ENCODE measurements at regions not wholly inside any gene's neighbourhood (a gene's known extent, or its start where the extent isn't known, plus 50 kb on each side); places are given as distances from the start of the nearest gene placed in this dataset.

- peak in 1 of 2 donors; percentile 17 for DNase-seq
Measured at GRCh38 chr2:237171396-237171795, 85.7 kb downstream of the COPS8 start.

GRCh38 chr2:237171881-237172280, 86.2 kb downstream of the COPS8 start:
- no peak for DNase-seq

DNA sequence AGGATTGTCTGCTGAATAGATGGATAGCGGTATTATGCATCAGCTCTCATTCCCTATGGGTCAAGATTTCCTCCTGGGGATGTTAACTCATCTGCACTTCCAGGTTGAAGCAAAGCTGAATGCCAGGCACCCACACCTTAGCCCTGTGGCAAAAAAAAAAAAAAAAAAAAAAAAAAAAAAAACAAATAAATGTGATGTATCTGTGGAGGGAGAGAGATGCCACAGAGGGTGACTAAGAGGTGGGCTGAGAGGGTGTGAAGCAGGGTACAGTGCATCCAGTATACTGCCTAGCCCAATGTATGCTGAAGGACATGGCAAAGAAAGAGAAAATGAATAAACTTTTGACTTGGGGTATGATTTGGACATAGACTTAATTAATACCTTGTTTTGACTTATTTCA, 91.4 kb downstream of the COPS8 start:
- DNase-seq, result no peak

DNA sequence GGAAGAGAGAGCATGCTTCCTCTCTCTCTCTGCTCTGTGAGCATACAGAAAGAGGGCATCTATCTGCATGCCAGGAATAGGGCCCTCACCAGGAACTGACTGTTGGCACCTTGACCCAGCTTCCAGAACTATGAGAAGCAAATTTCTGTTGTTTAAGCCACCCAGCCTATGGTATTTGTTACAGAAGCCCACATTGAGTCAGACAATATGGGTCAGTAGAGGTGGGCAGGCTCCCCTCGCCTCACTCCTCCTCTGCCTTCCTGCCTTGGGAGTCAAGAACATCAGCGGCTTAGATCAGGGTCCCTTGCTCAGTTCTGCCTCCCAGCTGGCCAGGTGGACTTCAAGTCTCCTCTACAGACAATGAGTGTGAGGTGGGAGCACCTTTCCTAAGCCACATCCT, 92.3 kb downstream of the COPS8 start:
- DNase-seq, result no peak

- DNase-seq, result no peak
Measured at GRCh38 chr2:237178396-237178795, 92.7 kb downstream of the COPS8 start.

GRCh38 chr2:237179161-237179560, 93.5 kb downstream of the COPS8 start:
- no peak for DNase-seq

DNA sequence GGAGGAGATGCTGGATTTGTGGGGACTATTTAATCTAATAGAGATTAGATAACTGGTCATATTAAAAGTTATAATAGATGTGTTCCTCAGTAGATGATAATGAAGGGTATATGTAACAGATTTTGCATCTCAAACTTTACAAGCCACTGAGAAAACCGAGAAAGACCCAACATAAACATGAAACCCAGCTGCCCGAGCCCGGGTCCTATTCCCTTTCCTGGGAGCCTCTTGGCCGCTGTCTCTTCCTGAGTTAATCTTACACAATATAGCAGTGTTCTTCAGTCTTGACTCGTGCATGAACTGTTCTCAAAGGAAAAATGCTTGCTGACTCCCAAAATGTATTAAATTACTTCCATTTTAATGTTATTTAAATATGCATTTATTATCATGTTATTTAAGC, 94.5 kb downstream of the COPS8 start:
- DNase-seq, result no peak

DNA sequence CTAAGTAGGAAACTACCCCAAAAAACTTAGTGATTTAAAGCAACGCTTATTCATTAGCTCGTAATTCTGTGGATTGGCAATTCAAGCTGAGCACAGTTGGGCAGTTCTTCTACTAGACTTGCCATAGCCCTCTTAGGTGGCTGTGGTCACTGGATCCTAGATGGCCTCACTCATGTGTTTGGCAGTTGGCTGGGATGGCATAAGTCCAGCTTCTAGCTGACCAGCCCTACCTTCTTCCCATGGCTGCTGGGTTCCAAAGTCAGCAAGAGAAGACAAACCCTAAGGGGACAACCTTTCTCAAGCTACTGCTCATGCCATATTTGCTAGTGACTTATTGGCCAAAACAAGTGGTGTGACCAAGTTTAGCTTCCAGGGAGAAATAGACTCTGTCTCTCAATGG, 95.3 kb downstream of the COPS8 start:
- no peak for DNase-seq

DNA sequence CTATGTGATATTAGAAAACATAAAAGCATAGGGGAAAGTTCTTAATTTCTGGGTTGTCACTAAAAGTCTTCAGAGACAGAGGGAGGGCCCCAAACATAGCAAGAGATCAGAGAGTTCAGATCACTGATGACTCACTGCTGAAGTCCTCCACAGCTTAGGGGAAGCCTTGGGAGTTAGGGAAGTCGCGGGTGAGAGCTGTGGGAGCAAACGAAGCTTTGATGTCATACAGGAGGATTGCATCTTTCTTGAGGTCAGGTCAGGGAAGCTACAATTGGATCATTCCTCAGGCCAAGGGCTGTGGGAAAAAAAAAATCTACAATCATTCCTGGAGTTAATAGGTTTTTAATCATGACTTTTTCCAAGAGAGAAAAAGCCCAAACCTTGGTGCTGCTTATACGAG, 96.2 kb downstream of the COPS8 start:
- peak; percentile 64 to 79 for DNase-seq

DNA sequence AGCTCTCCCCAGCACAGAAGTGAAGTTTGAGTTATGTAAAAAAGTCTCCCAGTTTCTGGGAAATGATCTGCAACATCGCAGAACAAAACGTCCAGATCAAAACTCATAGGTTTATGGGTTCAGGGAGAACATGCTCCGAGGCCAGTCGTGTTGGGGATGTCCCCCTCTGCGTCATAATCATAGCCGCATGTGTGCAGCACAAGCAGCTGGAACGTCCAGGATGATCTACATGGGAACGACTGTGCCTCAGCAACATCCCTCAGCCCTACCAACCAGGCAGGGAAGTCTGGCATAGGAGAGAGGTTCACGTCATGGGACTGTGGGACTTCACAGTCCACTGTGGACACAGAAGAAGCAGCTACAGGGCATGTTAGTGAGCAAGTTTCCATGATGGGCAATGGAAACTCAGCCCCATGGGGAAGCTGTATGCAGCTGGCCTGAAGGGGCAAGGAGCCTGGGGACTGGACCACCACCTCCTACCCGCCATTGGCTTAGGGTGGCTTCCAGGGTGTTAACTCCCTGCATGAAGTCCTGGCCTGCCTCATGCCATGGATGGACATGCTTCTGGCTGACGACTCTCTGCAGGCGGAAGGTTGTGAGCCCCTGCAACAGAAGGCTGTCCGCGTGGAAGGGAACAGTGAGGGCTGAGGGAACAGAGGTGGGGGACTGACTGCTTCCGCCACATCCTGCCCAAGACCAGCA, 96.9 kb downstream of the COPS8 start:
- DNase-seq, result no peak

- no peak for DNase-seq
Measured at GRCh38 chr2:237184192-237184918, 98.7 kb downstream of the COPS8 start.

DNA sequence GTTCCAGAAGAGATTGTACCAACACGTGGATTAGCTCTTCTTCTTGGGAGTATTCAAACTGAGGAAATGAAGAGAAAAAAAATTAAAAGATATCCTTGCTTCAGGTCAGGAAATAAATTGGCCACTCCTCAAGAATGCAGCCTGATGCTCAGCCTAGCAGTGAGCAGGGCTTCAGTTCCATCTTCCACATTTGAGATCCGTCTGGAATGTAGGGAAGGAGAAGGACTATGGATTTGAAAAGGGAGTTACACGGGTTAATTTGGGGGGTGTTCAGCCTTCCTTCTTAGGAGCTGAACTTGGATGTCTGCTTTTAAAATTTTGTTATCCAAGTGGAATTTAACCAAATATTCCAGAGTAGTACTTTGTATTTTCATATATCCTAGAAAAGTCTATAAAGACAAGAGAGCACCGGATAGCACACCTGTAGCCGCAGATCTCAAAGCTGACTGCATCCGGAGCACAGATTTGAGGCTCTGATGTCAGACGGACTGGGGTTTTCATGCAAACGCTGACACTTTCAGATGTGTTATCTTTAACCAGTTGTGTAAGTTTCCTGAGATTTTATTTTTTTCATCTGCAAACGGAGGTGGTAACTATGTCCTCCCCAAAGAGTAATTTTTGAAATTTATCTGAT, 99.3 kb downstream of the COPS8 start:
- no peak for DNase-seq

DNA sequence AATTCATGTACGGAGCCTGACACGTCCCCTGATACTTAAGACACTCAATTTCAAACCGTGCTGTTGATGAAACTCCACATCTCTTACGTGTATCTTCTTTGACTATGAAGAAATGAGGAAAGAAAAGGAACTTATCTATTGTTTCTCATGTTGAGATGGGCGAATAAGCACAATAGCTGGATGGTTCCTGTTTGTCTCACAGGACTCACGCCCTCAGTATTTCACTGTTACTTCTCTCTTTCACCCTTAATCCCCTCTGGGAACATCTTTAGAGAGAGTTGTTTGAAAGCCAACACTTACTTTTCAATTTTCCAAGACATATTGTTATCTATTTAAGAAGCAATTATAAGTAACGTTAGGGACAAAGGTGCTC, 99.8 kb downstream of the COPS8 start:
- peak; percentile 40 to 68 for DNase-seq

GRCh38 chr2:237189799-237190198, 104.1 kb downstream of the COPS8 start:
- no peak for DNase-seq

GRCh38 chr2:237190966-237191713, 105.5 kb downstream of the COPS8 start:
- peak in 1 of 2 donors; percentile 39 for DNase-seq

GRCh38 chr2:237191714-237192081, 106.0 kb downstream of the COPS8 start:
- peak; percentile 51 to 73 for DNase-seq

DNA sequence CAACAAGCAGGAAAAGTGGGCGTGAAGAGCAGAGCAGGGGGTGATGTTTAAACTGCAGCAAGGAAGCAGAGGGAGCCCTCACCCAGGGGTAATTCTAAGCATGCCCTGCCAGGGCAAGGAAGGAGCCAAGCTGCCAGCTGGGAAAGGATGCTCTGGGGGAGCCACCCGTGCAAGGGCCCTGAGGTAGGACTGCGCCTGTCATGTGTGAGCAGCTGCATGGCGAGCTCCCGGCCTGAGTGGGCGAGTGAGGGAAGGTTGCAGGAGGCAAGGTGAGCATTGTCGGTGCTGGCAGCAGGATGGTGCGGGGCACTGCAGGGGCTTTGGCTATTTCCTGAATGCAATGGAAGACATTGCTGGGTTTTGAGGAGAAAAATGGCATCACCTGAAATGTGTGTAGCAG, 107.2 kb downstream of the COPS8 start:
- no peak for DNase-seq

DNA sequence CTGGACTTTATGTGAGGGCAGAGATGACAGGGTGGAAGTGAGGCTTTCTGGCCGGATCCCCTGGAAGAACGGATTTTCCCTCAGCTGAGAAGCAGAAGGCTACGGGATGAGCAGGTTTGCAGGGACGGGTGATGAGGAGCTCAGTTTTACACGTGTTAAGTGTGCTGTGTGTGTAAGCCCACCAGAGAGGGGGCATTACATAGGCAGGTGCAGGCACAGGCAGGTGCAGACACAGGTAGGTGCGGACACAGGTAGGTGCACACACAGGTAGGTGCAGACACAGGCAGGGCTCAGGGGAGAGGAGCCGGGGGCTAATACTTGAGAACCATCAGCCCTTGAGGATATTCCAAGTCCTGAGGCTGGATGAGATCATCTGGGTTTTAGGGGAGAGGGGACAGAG, 107.7 kb downstream of the COPS8 start:
- no peak for DNase-seq

DNA sequence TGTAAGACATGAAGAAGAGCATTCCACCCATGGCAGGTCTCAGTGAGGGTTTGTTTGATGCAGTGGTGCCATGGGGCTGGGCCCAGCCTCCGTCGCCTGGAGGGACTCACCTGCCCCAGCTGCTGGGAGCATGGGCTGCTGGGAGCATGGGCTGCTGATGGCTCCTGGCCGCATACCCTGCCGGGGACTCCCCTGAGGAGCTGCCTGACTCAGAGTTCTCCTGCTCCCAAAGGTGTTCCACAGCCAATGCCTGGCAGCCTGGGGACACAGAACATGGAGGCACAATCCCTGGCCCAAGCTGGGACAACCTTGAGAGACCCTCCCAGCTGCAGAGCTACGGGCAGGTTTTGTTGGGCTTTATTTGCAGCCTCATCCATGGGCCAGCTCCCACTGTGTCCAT, 108.4 kb downstream of the COPS8 start:
- no peak for DNase-seq

DNA sequence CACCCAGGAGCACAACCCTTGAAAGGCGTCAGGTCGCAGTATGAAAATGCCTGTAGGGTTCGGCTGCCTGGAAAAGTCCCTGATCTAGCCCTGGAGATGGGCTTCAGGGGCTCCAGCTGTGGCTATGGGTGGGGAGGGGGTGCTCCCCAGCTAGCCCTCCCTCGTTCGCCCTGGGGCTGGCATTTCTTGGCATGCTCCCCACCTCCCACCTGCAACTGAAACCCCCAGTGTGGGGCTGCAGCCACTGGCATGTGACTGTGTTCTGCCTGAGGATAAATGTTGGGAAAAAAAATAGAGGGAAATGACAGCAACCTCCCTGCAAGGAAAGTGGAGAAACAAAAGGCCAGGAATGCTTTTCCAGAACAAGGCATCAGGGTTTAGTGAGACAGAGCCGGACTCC, 109.2 kb downstream of the COPS8 start:
- no peak for DNase-seq

DNA sequence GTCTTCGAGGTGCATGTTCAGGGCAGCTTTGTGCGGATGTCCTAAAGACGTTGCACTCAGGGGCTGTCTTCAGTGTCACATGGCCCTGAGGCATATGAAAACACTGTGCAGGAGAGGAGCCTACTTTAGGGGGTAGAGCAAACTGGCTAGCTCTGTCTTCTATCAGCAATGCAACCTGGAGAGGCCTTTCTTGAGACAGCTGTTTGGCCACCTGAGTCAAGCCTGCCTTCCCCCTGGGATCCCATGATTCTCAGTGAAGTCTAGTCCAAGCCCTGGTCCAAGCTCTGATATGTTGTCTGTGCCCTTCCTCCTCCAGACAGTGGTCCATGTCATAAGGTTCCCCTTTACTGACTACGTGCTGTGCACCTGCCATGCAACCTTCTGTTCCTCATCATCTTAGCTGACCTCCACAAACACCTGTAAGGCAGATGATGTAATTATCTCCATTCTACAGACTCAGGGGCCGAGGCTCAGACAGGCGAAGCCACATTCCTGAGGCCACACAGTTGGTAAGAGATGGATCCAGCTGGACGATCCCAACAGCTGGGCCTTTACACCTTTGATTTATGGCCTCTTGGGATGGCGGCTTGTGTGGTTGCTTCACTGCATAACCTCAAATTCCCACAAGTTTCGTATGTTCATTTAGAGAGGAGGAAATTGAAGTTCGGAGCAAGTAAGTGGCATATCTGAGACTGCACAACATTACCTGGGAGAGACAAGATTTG, 109.9 kb downstream of the COPS8 start:
- DNase-seq, result no peak

DNA sequence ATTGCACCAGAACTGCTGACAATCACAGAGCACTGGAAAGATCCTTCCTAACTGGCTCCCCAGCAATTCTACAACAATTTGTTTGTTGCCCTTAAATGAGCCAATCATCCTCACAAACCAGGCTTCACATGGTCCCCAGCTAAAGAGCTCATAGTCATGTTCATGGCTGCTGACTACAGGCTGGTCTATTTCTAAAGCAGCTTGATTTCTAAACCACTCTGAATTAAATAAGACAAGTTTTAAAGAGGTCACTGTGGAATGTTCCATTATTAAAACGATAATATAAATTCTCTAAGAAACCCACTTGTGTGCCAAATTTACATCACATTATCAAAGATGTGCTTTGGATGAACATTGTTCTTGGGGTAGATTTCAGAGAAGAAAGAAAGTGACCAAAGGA, 110.7 kb downstream of the COPS8 start:
- no peak for DNase-seq

Measured in inflammatory macrophage treated with lipopolysaccharide for 1 hour (primary cell).